ENCODE measurements at regions not wholly inside any gene's neighbourhood (a gene's known extent, or its start where the extent isn't known, plus 50 kb on each side); places are given as distances from the start of the nearest gene placed in this dataset.

GRCh38 chr12:131570596-131570995 lies 140.3 kb upstream of the SFSWAP start:
- 86 to 92% methylated on average over 8 of the region's 8 CpGs for WGBS, 2 donors
- no peaks in the 10 kb centered on the region for H3K9me3 ChIP-seq (ENCODE audit: control insufficient read depth in 4 of 4, insufficient read depth in 3 of 4, low read length in 3 of 4)
- H3K4me1 ChIP-seq (ENCODE audit: control insufficient read depth in 5 of 5, insufficient read depth in 5 of 5, low read length in 5 of 5) = peaks cover 0 to 1% (median 0%) of the 10 kb centered on the region in 5 donors
- ATAC-seq (ENCODE audit: insufficient read depth, low FRiP score) = no peak
- H3K27ac ChIP-seq (ENCODE audit: low read depth in 1 of 2, low read length in 1 of 2) = no peak overlapping the region
- H3K9ac ChIP-seq (ENCODE audit: insufficient read depth in 1 of 2, low read length in 2 of 2) = no peak overlapping the region
- H3K27me3 ChIP-seq (ENCODE audit: control insufficient read depth in 3 of 3, insufficient read depth in 3 of 3, low read length in 2 of 3) = peaks cover 2 to 59% (median 19%) of the 10 kb centered on the region in 3 donors
- DNase-seq = no peak
- no peaks in the 10 kb centered on the region for H3K36me3 ChIP-seq (ENCODE audit: control insufficient read depth in 4 of 4, insufficient read depth in 4 of 4, low read length in 4 of 4)
- no peak for TF ChIP-seq CTCF (IDR thresholded peaks at IDR 0.05; ENCODE audit: control extremely low read depth, extremely low read depth)
- H3K4me3 ChIP-seq = no peak overlapping the region

GRCh38 chr12:131571827-131572226 lies 139.1 kb upstream of the SFSWAP start:
- Histone ChIP-seq H3K36me3 (ENCODE audit: control insufficient read depth in 4 of 4, insufficient read depth in 4 of 4, low read length in 4 of 4) (no peaks in the 10 kb centered on the region), H3K9ac (ENCODE audit: insufficient read depth in 1 of 2, low read length in 2 of 2) (no peak overlapping the region), H3K9me3 (ENCODE audit: control insufficient read depth in 4 of 4, insufficient read depth in 3 of 4, low read length in 3 of 4) (peaks cover 0 to 5% (median 1%) of the 10 kb centered on the region in 4 donors), H3K27ac (ENCODE audit: low read depth in 1 of 2, low read length in 1 of 2) (no peak overlapping the region), H3K27me3 (ENCODE audit: control insufficient read depth in 3 of 3, insufficient read depth in 3 of 3, low read length in 2 of 3) (peaks cover 0 to 50% (median 8%) of the 10 kb centered on the region in 3 donors), H3K4me3 (no peak overlapping the region), H3K4me1 (ENCODE audit: control insufficient read depth in 5 of 5, insufficient read depth in 5 of 5, low read length in 5 of 5) (no peaks in the 10 kb centered on the region)
- DNase-seq = no peak
- no peak for TF ChIP-seq CTCF (IDR thresholded peaks at IDR 0.05; ENCODE audit: control extremely low read depth, extremely low read depth)
- ATAC-seq (ENCODE audit: insufficient read depth, low FRiP score) = no peak
- WGBS, 2 donors = 51 to 78% methylated on average over 6 of the region's 6 CpGs

GRCh38 chr12:131572626-131573025 lies 138.3 kb upstream of the SFSWAP start:
- peaks cover 0 to 42% (median under 1%) of the 10 kb centered on the region in 3 donors for H3K27me3 ChIP-seq (ENCODE audit: control insufficient read depth in 3 of 3, insufficient read depth in 3 of 3, low read length in 2 of 3)
- TF ChIP-seq CTCF (IDR thresholded peaks at IDR 0.05; ENCODE audit: control extremely low read depth, extremely low read depth) = no peak

More at GRCh38 chr12:131572626-131573025, 138.3 kb upstream of the SFSWAP start:
- DNase-seq = no peak
- no peak for ATAC-seq (ENCODE audit: insufficient read depth, low FRiP score)
- H3K9ac ChIP-seq (ENCODE audit: insufficient read depth in 1 of 2, low read length in 2 of 2) = no peak overlapping the region
- 79 to 83% methylated on average over 15 of the region's 15 CpGs for WGBS, 2 donors
- H3K4me1 ChIP-seq (ENCODE audit: control insufficient read depth in 5 of 5, insufficient read depth in 5 of 5, low read length in 5 of 5) = no peaks in the 10 kb centered on the region
- no peak overlapping the region for H3K27ac ChIP-seq (ENCODE audit: low read depth in 1 of 2, low read length in 1 of 2)
- H3K36me3 ChIP-seq (ENCODE audit: control insufficient read depth in 4 of 4, insufficient read depth in 4 of 4, low read length in 4 of 4) = no peaks in the 10 kb centered on the region
- H3K4me3 ChIP-seq = no peak overlapping the region
- peaks cover 0 to 6% (median 1%) of the 10 kb centered on the region in 4 donors for H3K9me3 ChIP-seq (ENCODE audit: control insufficient read depth in 4 of 4, insufficient read depth in 3 of 4, low read length in 3 of 4)
